Effector memory CD8-positive, alpha-beta T cell (primary cell): ENCODE measurements at regions not wholly inside any gene's neighbourhood (a gene's known extent, or its start where the extent isn't known, plus 50 kb on each side); places are given as distances from the start of the nearest gene placed in this dataset.
"Not testable (repeated sequence)": the region's sequence is repeated elsewhere in the genome, so short reads cannot be mapped to it uniquely, and the experiment has no call there.

ENCODE experiments used
- ATAC-seq: fragments of 150-1000 bp; cut with Tn5 transposase; replicated peaks from 2 replicates; pipeline ENCODE4 v1.10.0; 2021; ENCODE audit warnings: mild to moderate bottlenecking, moderate library complexity
- DNase-seq, 3 experiments: peaks; one replicate each; pipeline ENCODE4 v3.0.0; 2021
- H3K27ac Mint-ChIP-seq, 2 donors: one replicate each; pipeline ENCODE4 v1.8.0; 2022; ENCODE audit warnings: mild to moderate bottlenecking in 2 of 2, mixed read lengths in 2 of 2, moderate library complexity in 2 of 2
- H3K27me3 Mint-ChIP-seq, 2 donors: one replicate each; pipeline ENCODE4 v1.8.0; 2022; ENCODE audit warnings: mixed read lengths in 2 of 2
- H3K36me3 Mint-ChIP-seq: one replicate; pipeline ENCODE4 v1.8.0; 2022; ENCODE audit warnings: mild to moderate bottlenecking, moderate library complexity, mixed read lengths; ENCODE audit not compliant: insufficient read depth
- H3K4me1 Mint-ChIP-seq, 2 donors: one replicate each; pipeline ENCODE4 v1.8.0; 2022; ENCODE audit warnings: low read depth in 2 of 2, mixed read lengths in 2 of 2
- H3K4me3 Mint-ChIP-seq, 2 donors: one replicate each; pipeline ENCODE4 v1.8.0; 2022; ENCODE audit warnings: mild to moderate bottlenecking in 2 of 2, mixed read lengths in 2 of 2, moderate library complexity in 2 of 2
- H3K9me3 Mint-ChIP-seq, 2 donors: one replicate each; pipeline ENCODE4 v1.8.0; 2022; ENCODE audit warnings: mixed read lengths in 2 of 2

DNA sequence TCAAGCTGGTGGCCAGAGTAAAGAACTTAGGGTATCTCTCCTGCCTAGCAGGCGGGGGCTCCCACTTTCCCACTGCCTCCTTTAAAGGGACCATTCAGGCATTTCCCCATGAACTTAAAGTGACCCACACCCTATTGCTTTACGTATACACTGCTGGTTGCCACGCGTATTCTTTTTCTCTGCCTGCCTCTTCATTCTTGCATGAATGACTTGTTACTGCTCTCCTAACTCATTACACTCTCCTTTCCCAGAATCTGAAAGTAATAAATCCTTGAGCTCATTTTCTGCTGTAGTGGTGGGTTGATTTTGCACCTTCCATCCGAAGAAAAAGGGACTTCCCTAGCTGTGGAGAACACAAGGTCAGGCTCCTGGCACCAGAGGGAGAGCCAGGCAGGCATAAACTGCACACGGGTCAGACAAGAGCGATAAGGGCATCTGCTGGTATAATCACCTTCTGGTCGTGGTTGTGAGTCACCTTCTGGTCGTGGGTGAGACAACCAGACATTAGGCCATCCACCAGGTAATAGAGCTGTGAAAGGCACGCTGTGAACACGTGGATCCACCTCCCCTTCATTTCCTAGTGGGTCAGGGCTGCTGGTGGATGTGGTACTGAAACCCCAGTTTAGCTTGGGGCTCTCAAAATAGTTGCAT is 950.3 kb downstream of the SOCS6 start:
- Mint-ChIP-seq H3K9me3 (peaks cover 0 to 13% of the 10 kb centered on the region in 2 donors), H3K36me3 (no peaks in the 10 kb centered on the region), H3K27ac (no peak overlapping the region), H3K4me1 (no peaks in the 10 kb centered on the region), H3K27me3 (no peaks in the 10 kb centered on the region), H3K4me3 (no peak overlapping the region)
- ATAC-seq = no peak
- DNase-seq = no peak

DNA sequence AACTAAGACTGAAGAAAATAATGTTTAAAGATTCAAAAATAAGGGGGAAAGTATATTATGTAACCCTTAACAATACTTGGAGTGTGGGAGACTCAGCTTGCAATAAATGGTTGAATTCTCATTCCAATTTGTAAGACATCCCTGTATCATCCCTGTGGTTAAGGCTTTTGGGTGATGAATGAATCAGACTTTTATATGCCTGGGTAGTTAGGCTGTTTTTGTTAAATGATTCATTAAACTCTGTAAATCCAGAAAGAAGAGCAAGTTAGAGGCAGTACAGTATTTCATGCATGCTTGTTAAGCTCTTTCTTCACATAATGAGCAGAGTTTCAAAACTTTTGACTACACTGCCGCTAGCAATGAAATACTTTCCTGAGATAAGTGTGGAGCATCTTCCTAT is 948.8 kb downstream of the SOCS6 start:
- Mint-ChIP-seq H3K36me3 (no peaks in the 10 kb centered on the region), H3K9me3 (peaks cover 0 to 10% of the 10 kb centered on the region in 2 donors), H3K27me3 (no peaks in the 10 kb centered on the region), H3K4me3 (no peak overlapping the region), H3K4me1 (no peaks in the 10 kb centered on the region), H3K27ac (no peak overlapping the region)
- ATAC-seq (no peak), DNase-seq (no peak)

DNA sequence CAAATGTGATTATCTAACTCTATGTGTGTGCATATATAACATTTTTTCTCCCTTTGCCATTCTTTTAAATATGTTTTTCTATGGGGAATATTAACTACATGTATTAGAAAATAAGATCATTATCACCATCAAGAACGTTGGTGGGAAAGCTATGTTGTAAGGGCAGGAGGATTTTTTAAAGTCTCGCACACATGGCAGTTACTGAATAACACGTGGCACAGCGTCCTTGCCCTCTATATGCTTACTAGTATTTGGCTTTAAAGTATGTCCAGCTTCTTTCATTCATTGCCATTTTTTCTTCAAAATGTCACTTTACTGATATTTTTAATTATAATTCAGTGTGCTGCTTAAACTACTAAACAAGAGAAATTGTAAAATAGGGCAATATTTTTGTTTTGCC is 944.3 kb downstream of the SOCS6 start:
- H3K4me3 Mint-ChIP-seq = no peak overlapping the region
- H3K9me3 Mint-ChIP-seq = peaks cover 0 to 4% of the 10 kb centered on the region in 2 donors
- H3K27me3 Mint-ChIP-seq = no peaks in the 10 kb centered on the region
- H3K4me1 Mint-ChIP-seq = no peaks in the 10 kb centered on the region
- H3K36me3 Mint-ChIP-seq = no peaks in the 10 kb centered on the region
- no peak overlapping the region for H3K27ac Mint-ChIP-seq
- ATAC-seq (no peak), DNase-seq (no peak)

DNA sequence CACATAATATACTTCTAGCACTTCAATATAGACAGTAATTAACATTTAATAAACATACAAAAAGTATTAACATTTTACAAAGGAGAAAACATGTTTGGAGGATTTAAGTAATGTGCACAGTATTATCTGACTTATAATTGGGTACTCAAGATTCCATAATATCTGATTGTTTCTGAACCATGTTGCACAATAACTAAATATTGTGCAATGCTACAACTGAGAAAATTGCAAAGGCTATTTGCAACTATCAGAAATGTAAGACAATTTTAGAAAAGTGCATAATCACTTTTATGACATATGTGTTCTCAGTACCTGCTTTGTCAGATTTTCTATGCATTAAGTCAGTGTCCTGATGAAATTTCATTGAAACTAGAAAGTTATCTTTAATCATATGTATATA is 934.6 kb downstream of the SOCS6 start:
- no peak for ATAC-seq
- DNase-seq = no peak
- peaks cover 13 to 15% of the 10 kb centered on the region in 2 donors for H3K9me3 Mint-ChIP-seq
- H3K4me3 Mint-ChIP-seq = no peak overlapping the region
- no peaks in the 10 kb centered on the region for H3K27me3 Mint-ChIP-seq
- H3K27ac Mint-ChIP-seq = no peak overlapping the region
- no peaks in the 10 kb centered on the region for H3K4me1 Mint-ChIP-seq
- H3K36me3 Mint-ChIP-seq = no peaks in the 10 kb centered on the region

DNA sequence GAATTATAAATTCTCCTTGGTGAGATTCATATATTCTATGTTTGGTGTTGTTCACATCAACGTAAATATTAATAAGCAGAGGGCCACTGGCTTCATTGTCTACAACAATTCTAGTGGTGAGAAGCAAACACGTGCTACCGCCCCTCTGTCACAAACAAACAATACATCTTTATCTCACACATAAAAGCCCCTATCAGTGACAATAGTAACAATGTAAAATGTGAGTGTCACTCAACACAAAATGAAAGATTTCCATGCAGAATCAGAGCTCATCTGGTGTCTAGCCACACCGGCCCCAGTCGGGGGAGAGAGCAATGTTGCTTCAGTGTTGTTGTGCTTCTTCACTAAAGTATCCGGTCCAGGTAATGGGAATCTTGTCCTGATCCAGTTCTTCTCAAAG is 932.6 kb downstream of the SOCS6 start:
- no peak for ATAC-seq
- Mint-ChIP-seq H3K27me3 (no peaks in the 10 kb centered on the region), H3K27ac (no peak overlapping the region), H3K9me3 (peaks cover 13 to 22% of the 10 kb centered on the region in 2 donors), H3K36me3 (no peaks in the 10 kb centered on the region), H3K4me1 (no peaks in the 10 kb centered on the region), H3K4me3 (no peak overlapping the region)
- no peak for DNase-seq

DNA sequence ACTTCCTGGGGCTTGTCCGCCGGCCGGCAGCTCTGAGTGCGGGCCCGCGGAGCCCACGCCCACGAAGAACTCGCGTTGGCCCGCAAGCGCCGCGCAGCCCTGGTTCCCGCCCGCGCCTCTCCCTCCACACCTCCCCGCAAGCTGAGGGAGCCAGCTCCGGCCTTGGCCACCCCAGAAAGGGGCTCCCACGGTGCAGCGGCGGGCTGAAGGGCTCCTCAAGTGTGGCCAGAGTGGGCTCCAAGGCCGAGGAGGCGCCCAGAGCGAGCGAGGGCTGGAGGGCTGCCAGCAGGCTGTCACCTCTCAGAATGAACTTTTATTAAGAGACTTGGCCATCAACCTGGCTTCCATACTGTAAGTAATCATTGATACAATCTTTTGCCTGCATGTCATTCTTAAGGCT is 923.9 kb downstream of the SOCS6 start:
- H3K27me3 Mint-ChIP-seq, H3K4me3 Mint-ChIP-seq, H3K27ac Mint-ChIP-seq, DNase-seq, H3K4me1 Mint-ChIP-seq, H3K36me3 Mint-ChIP-seq, ATAC-seq: not testable (repeated sequence)
- peaks cover 7 to 21% of the 10 kb centered on the region in 2 donors for H3K9me3 Mint-ChIP-seq

DNA sequence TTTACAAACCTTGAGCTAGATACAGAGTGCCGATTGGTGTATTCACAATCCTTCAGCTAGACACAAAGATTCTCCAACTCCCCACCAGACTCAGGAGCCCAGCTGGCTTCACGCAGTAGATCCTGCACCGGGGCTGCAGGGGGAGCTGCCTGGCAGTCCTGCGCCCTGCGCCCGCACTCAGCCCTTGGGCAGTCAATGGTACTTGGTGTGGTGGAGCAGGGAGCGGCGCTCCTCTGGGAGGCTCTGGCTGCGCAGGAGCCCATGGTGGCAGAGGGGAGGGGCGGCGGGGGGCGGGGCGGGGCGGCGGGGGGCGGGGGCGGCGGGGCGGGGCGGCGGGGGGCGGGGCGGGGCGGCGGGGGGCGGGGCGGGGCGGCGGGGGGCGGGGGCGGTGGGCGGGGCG is 923.4 kb downstream of the SOCS6 start:
- ATAC-seq (no peak), DNase-seq (no peak)
- H3K4me3 Mint-ChIP-seq = no peak overlapping the region
- H3K27me3 Mint-ChIP-seq = no peaks in the 10 kb centered on the region
- H3K36me3 Mint-ChIP-seq = no peaks in the 10 kb centered on the region
- peaks cover 7 to 19% of the 10 kb centered on the region in 2 donors for H3K9me3 Mint-ChIP-seq
- no peak overlapping the region for H3K27ac Mint-ChIP-seq
- no peaks in the 10 kb centered on the region for H3K4me1 Mint-ChIP-seq

DNA sequence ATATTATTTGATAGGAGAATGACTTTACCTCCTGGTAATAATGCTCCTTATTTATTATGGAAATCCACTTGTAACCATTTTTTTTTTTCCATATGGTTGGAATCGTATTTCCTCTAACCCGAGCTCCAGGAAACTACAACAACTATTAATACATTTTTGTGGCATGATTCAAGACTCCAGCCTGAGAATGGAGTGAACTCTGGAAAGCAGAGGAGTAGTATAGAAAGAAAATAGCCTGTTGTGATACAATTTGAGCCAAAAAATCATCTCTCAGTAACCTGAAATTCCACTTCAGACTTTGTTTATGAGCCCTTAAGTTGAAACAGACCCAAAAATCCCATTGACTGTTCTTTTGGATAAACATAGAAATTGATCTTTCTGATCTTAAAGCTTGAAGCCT is 921.1 kb downstream of the SOCS6 start:
- no peak overlapping the region for H3K4me3 Mint-ChIP-seq
- DNase-seq (no peak), ATAC-seq (no peak)
- H3K36me3 Mint-ChIP-seq = no peaks in the 10 kb centered on the region
- no peak overlapping the region for H3K27ac Mint-ChIP-seq
- H3K9me3 Mint-ChIP-seq = peaks cover 12 to 17% of the 10 kb centered on the region in 2 donors
- H3K27me3 Mint-ChIP-seq = no peaks in the 10 kb centered on the region
- H3K4me1 Mint-ChIP-seq = no peaks in the 10 kb centered on the region

DNA sequence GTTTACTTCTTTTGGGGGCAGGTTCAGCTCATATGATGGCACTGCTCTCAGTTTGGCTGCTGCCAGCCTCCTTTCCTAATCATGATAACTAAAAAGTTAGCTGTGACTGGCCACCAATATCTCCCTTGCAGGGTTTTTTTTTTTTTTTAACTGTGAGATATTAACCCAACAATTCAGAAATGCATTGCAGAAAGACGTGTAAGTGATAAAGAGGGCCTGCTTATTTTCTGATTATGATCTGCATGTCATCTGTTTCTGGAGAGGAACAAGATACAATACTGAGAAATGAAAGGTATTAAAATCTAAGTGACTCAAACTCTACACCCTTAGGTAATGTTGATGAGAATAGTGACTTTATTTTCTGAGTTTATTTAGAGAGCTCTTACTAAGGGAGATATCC is 905.6 kb downstream of the SOCS6 start:
- H3K4me3 Mint-ChIP-seq = no peak overlapping the region
- DNase-seq (no peak), ATAC-seq (no peak)
- H3K9me3 Mint-ChIP-seq = peaks cover 6 to 11% of the 10 kb centered on the region in 2 donors
- H3K4me1 Mint-ChIP-seq = no peaks in the 10 kb centered on the region
- H3K36me3 Mint-ChIP-seq = no peaks in the 10 kb centered on the region
- H3K27ac Mint-ChIP-seq = no peak overlapping the region
- H3K27me3 Mint-ChIP-seq = no peaks in the 10 kb centered on the region

DNA sequence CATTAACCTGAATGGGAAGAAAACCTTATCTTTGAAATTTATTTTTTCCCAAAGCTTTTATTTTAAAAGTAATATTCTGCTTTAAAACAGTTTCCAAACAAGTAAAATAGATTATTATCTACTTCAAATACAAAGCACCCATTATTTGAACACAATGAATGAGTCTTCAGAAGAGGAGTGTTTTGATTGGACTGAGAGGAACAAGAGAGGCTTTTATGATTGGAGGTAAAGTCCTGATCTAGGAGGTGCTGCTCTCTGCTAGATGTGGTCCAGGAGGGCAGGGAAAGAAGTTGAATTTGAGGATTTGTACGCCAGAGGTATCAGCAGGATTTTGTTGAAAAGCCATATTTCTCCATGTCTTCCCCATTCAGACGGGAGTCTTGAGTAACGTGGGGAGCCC is 900.7 kb downstream of the SOCS6 start:
- no peaks in the 10 kb centered on the region for H3K36me3 Mint-ChIP-seq
- ATAC-seq = no peak
- H3K4me1 Mint-ChIP-seq = no peaks in the 10 kb centered on the region
- no peaks in the 10 kb centered on the region for H3K27me3 Mint-ChIP-seq
- H3K27ac Mint-ChIP-seq = no peak overlapping the region
- DNase-seq = no peak
- H3K9me3 Mint-ChIP-seq = peaks cover 6 to 10% of the 10 kb centered on the region in 2 donors
- H3K4me3 Mint-ChIP-seq = no peak overlapping the region

DNA sequence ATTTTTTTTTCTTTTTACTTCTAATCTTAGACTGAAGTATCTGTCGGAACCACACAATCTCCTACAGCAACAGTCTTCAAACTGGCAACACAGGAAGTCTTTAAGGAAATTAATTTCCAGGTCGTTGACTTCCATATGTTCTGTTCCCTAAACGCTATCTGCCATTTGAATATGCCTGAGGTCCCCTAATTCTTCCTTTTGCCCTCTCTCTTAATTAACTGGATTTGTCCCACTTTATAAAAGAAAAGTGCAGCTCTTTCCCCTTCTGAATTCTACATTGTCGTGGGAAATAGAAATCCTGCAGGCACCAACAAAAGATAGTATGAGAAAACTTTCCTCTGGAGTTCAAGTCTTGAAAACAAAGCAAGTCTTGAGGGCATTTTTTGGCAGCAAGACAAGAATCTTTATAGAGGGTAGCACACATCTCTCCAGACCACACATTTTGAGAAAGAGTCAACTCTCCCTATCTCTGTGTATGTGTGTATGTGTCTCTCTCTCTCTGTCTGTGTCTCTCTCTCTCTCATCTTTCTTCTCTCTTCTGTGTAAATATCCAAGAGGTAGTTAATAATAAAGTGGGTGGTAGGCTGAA is 879.8 kb downstream of the SOCS6 start:
- peaks cover 6 to 7% of the 10 kb centered on the region in 2 donors for H3K9me3 Mint-ChIP-seq
- H3K4me1 Mint-ChIP-seq = no peaks in the 10 kb centered on the region
- no peak for DNase-seq
- H3K27me3 Mint-ChIP-seq = no peaks in the 10 kb centered on the region
- no peaks in the 10 kb centered on the region for H3K36me3 Mint-ChIP-seq
- no peak overlapping the region for H3K4me3 Mint-ChIP-seq
- no peak overlapping the region for H3K27ac Mint-ChIP-seq
- ATAC-seq = no peak

DNA sequence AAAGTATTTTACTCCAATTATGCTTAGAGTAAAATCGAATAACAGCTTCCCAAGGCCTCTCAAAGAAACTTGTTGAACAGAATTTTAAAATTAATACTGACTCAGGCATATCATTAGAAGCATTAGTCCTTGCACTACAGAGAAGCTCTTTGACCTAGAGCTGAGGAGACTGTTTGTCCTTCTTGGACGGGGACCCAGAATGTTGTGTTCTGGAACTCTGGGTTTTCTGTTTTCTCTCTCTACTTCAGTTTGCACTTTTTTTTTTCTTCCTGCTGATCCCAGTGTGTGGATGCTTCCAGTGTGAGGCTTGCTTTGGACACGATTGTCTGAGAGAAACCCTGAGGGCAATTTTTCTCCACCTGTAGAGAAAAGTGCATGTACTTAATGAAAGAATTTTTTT is 847.6 kb downstream of the SOCS6 start:
- no peaks in the 10 kb centered on the region for H3K36me3 Mint-ChIP-seq
- H3K9me3 Mint-ChIP-seq = peaks cover 3 to 16% of the 10 kb centered on the region in 2 donors
- no peak overlapping the region for H3K27ac Mint-ChIP-seq
- H3K4me3 Mint-ChIP-seq = no peak overlapping the region
- H3K27me3 Mint-ChIP-seq = no peaks in the 10 kb centered on the region
- no peak for ATAC-seq
- H3K4me1 Mint-ChIP-seq = no peaks in the 10 kb centered on the region
- DNase-seq = no peak

DNA sequence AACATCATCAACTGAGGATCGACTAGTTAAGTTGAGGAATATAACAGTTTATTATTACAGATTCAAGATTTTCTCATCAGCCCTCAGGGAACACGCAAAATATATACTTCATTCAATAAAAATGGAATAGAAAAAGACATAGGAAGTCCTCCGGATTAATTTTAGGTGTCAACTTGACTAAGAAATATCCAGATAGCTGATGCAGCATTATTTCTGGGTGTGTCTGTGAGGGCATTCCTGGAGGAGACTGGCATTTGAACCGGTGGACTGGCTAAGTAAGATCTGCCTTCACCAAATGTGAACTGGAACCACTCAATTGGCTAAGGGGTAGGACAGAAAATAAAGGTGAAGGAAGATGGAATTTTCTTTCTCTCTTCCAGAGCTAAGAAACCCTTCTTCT is 845.3 kb downstream of the SOCS6 start:
- H3K36me3 Mint-ChIP-seq = no peaks in the 10 kb centered on the region
- no peak for DNase-seq
- H3K4me3 Mint-ChIP-seq = no peak overlapping the region
- no peaks in the 10 kb centered on the region for H3K4me1 Mint-ChIP-seq
- no peak for ATAC-seq
- no peak overlapping the region for H3K27ac Mint-ChIP-seq
- H3K9me3 Mint-ChIP-seq = peaks cover 6 to 9% of the 10 kb centered on the region in 2 donors
- no peaks in the 10 kb centered on the region for H3K27me3 Mint-ChIP-seq

DNA sequence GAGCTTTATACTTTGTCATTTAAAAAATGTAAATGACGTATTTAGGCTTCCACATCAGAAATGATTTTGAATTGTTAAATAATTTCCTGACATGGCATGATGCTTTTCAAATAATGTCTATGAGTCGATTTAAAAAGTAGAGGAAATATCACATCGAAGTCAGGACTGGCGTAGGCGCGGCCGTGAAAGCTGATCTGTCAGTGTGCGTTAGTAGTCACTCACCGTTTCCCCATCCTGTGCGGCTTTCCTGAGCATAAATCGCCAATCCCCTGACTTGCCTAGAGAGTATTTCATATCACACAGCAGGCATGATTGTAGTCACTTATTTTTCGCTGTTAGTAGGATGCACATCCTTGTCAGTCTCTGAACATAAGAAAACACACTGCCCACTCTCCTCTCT is 843.1 kb downstream of the SOCS6 start:
- Mint-ChIP-seq H3K36me3 (no peaks in the 10 kb centered on the region), H3K9me3 (peaks cover 6 to 9% of the 10 kb centered on the region in 2 donors), H3K27me3 (no peaks in the 10 kb centered on the region), H3K27ac (no peak overlapping the region), H3K4me3 (no peak overlapping the region), H3K4me1 (no peaks in the 10 kb centered on the region)
- no peak for DNase-seq
- ATAC-seq = no peak
